ENCODE measurements at regions not wholly inside any gene's neighbourhood (a gene's known extent, or its start where the extent isn't known, plus 50 kb on each side); places are given as distances from the start of the nearest gene placed in this dataset.
"Not testable (repeated sequence)": the region's sequence is repeated elsewhere in the genome, so short reads cannot be mapped to it uniquely, and the experiment has no call there.

DNA sequence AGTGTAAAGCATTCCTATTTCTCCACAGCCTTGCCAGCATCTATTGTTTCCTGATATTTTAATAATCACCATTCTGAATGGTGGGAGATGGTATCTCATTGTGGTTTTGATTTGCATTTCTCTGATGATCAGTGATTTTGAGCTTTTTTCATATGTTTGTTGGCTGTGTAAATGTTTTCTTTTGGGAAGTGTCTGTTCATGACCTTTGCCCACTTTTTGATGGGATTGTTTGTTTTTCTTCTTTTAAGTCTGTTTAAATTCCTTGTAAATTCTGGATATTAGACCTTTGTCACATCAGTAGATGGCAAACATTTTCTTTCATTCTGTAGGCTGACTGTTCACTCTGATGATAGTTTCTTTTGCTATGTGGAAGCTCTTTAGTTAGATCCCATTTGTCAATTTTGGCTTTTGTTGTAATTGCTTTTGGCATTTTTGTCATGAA is 461.5 kb upstream of the GCFC2 start:
- not testable (repeated sequence) for DNase-seq; H3K4me3 Mint-ChIP-seq; H3K27me3 Mint-ChIP-seq (ENCODE audit: low read depth in 3 of 3); H3K27ac Mint-ChIP-seq; H3K36me3 Mint-ChIP-seq; H3K4me1 Mint-ChIP-seq
- H3K9me3 Mint-ChIP-seq: peaks cover 8 to 82% (median 35%) of the 10 kb centered on the region in 6 donors

DNA sequence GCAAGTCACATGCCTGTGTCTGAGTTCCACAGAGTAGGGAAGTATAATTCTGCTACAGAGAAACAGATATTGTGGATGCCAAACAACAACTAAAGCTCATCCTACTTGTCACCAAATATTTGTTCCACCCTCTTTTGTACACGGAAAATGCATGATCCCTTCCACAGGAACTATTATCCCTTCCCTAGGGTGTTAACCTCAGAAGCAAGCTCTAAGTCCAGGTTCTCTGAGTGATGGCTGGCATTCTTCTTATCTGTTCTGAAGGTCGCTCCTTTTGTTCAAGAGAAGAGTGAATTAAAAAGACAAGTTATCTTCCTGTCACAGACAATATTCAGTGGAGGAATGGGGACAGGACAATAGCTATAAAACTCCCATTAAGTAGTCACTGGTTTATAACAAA is 460.1 kb upstream of the GCFC2 start:
- H3K36me3 Mint-ChIP-seq: no peaks in the 10 kb centered on the region
- peaks cover 4 to 78% (median 31%) of the 10 kb centered on the region in 6 donors for H3K9me3 Mint-ChIP-seq
- peaks cover 0 to 2% (median 0%) of the 10 kb centered on the region in 3 donors for H3K27me3 Mint-ChIP-seq (ENCODE audit: low read depth in 3 of 3)
- no peaks in the 10 kb centered on the region for H3K4me1 Mint-ChIP-seq
- H3K4me3 Mint-ChIP-seq: no peak overlapping the region
- H3K27ac Mint-ChIP-seq: no peak overlapping the region
- DNase-seq: no peak

DNA sequence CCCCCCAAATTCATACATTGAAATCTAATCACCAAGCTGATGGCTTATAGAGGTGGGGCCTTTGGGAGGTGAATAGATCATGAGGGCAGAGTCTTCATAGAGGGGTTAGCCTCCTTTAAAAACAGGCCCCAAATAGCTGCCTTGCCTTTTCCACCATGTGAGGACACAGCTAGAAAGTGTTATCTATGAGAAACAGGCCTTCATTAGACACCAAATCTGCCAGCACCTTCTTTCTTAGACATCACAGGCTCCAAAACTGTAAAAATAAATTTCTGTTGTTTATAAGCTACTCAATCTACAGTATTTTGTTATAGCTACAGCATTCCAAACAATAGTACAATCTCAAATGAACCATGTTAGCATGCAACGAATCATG is 459.3 kb upstream of the GCFC2 start:
- Mint-ChIP-seq H3K27me3 (ENCODE audit: low read depth in 3 of 3) (peaks cover 0 to 2% (median 0%) of the 10 kb centered on the region in 3 donors), H3K9me3 (peaks cover 2 to 70% (median 27%) of the 10 kb centered on the region in 6 donors), H3K4me3 (no peak overlapping the region)

DNA sequence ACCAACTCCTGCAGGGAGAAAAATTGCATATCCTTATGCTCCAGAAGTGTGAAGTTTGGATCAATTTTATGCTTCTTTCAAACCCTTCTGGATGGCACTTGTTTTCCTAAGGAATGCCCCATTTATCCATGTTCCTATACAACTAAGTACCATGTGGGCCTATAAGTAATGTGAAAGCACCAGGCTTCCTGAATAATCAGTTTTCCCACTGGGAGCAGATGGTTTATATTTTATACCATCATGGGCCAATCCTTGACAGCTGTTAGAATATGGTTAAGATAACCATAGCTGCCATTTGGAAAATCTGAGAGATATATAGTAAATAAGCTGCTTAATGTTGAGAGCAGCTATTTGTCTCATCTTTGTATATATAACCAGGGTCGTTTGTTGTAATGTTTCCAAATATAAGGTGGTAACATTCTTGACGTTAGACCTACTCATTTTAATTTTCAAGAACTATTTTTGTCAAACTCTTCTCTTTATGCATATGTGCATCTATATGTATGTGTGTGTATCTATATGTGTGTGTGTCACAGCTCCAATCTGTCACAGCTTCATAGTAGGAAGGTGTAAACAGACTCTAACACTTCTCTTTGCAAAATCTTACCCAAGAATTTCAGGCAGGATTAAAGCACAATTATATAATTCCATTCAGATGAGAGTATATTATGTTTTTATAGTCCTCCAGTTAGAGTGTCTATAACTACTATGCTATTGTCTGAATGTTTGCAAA is 458.7 kb upstream of the GCFC2 start:
- Mint-ChIP-seq H3K27ac (no peak overlapping the region), H3K4me1 (no peaks in the 10 kb centered on the region), H3K4me3 (no peak overlapping the region), H3K9me3 (peaks cover 2 to 67% (median 24%) of the 10 kb centered on the region in 6 donors), H3K27me3 (ENCODE audit: low read depth in 3 of 3) (peaks cover 0 to 2% (median 0%) of the 10 kb centered on the region in 3 donors), H3K36me3 (no peaks in the 10 kb centered on the region)
- no peak for DNase-seq

More for the DNA sequence above, 459.3 kb upstream of the GCFC2 start:
- Mint-ChIP-seq H3K4me1 (no peaks in the 10 kb centered on the region), H3K27ac (no peak overlapping the region), H3K36me3 (no peaks in the 10 kb centered on the region)
- no peak for DNase-seq

DNA sequence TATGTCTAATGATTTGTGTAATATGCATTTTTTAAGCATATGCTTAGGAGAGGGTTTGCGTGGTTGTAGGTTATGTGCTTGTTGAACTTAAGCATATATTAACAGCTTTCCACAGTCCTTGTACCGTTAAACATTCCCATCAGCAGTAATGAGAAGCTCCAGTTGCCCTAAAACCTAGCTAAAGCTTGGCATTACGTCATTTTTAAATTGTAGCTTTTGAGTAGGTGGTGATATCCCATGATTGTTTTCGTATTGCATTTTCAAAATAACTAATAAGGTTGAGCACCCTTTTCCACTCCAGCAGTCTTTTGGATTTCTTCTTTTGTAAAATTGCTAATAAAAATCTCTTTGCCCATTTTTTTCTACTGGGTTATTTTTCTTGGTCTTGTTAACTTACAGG is 453.1 kb upstream of the GCFC2 start:
- Mint-ChIP-seq H3K27me3 (ENCODE audit: low read depth in 3 of 3) (no peaks in the 10 kb centered on the region), H3K27ac (no peak overlapping the region), H3K36me3 (no peaks in the 10 kb centered on the region), H3K4me1 (no peaks in the 10 kb centered on the region), H3K9me3 (peaks cover 2 to 41% (median 14%) of the 10 kb centered on the region in 6 donors), H3K4me3 (no peak overlapping the region)
- no peak for DNase-seq

DNA sequence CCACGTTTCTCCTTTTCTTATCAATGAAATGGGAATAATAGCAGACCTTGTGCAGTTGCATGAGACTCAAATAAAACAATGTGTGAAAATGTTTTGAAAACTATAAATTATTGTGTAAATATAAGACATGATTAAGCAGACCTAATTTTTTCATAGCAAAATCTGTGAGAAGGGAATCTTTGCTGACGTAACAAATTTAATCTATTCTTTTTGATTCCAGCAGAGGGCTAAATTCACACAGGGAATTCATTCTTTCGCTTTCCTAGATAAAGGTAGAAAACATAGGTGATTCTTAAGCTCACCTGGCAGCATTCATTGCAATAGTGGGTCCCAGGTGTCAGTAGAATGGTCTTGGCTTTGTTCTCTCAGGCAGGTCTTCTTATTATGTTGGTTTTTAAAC is 450.0 kb upstream of the GCFC2 start:
- Mint-ChIP-seq H3K4me3 (no peak overlapping the region), H3K36me3 (no peaks in the 10 kb centered on the region), H3K27ac (no peak overlapping the region), H3K4me1 (no peaks in the 10 kb centered on the region), H3K9me3 (peaks cover 4 to 30% (median 11%) of the 10 kb centered on the region in 6 donors), H3K27me3 (ENCODE audit: low read depth in 3 of 3) (no peaks in the 10 kb centered on the region)
- DNase-seq: no peak

DNA sequence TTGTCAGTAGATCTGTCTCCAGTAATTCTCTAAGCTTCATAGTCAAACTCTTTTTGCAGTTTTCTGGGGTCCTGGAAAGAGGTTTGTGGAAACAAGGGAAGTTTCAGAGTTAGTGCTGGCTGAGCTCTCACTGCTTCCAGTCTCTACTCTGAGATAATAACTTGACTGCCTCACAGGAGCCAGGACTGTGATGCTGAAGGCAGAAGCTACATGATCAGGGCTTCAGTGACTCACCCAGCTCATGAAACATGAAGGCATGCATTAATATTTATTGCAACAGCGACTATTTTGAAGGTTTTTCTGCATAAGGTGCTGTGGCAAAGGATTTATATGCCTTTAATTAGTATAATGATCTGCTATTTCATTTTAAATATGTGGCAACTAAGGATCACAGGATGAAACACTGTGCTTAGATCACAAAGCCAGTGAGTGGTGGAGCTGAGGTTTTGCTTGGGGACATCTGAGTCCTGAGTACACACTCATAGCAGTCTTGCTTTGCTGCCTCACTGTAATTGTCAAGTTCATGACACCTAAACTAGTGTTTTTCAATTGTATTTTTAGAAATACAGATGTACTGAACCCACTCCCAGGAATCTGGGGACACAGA is 448.4 kb upstream of the GCFC2 start:
- H3K4me3 Mint-ChIP-seq: no peak overlapping the region

DNA sequence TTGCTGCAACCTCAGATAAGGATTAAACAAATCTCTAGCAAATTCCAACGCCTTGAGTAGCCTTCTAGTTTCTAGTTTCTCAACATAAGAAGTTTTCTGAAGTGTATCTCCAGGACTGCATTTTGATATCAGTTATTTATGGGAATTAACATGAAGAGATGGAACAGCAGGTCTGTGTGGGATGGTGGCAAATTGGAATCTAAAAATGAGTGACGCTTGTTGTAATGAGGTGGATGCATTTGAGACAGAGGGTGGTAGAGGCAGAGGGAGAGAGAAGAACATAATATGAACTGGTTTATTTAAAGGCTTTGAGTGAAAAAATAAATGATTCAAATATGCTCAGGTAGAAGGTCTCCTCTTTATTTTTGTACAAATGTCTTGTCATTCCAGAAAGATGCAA is 446.8 kb upstream of the GCFC2 start:
- H3K27ac Mint-ChIP-seq: no peak overlapping the region
- H3K27me3 Mint-ChIP-seq (ENCODE audit: low read depth in 3 of 3): no peaks in the 10 kb centered on the region
- no peaks in the 10 kb centered on the region for H3K4me1 Mint-ChIP-seq
- no peak for DNase-seq
- H3K4me3 Mint-ChIP-seq: no peak overlapping the region
- H3K9me3 Mint-ChIP-seq: peaks cover 4 to 26% (median 10%) of the 10 kb centered on the region in 6 donors
- no peaks in the 10 kb centered on the region for H3K36me3 Mint-ChIP-seq

More for the DNA sequence above, 448.4 kb upstream of the GCFC2 start:
- no peak overlapping the region for H3K27ac Mint-ChIP-seq
- no peak for DNase-seq
- H3K36me3 Mint-ChIP-seq: no peaks in the 10 kb centered on the region
- no peaks in the 10 kb centered on the region for H3K4me1 Mint-ChIP-seq
- H3K9me3 Mint-ChIP-seq: peaks cover 4 to 30% (median 10%) of the 10 kb centered on the region in 6 donors
- no peaks in the 10 kb centered on the region for H3K27me3 Mint-ChIP-seq (ENCODE audit: low read depth in 3 of 3)

DNA sequence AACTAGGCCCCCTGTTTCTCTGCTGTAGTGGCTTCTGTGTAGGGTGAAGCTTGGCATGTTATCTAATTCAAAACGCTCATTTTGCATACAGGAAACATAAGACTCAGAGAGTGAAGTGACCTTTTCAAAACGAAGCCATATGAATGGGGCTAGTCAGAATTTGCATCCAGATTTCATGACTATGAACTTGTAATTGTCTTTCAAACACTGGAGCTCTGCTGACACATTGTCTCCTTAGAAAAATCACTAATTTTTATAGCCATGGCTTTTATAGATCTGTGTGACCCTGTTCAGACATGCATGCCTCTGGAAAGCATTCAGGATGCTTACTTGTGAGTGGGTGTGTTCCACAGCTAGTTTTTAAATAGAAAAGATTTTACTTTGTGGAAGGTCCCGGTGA is 444.3 kb upstream of the GCFC2 start:
- no peaks in the 10 kb centered on the region for H3K36me3 Mint-ChIP-seq
- H3K9me3 Mint-ChIP-seq: peaks cover 0 to 15% (median 4%) of the 10 kb centered on the region in 6 donors
- H3K27me3 Mint-ChIP-seq (ENCODE audit: low read depth in 3 of 3): no peaks in the 10 kb centered on the region
- H3K27ac Mint-ChIP-seq: no peak overlapping the region
- no peak overlapping the region for H3K4me3 Mint-ChIP-seq
- no peak for DNase-seq
- H3K4me1 Mint-ChIP-seq: no peaks in the 10 kb centered on the region

DNA sequence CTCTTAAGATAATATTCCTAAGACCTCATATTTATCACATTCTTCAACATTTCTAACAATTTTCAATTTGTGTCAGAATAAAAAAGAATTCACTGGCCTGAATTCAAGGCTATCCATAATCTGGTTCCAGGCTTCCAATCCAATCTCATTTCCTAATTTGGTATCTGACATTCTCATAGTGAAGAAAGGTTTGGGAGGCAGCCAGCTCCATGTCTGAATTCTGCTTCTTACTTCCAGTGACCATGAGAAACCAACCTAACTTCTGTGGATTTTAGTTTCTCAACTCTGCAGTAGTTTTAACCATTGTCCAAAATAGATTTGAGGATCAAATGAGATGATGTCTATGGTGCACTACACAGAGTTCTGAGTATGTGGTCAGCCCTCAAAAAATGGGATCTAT is 439.1 kb upstream of the GCFC2 start:
- Mint-ChIP-seq H3K4me3 (no peak overlapping the region), H3K4me1 (no peaks in the 10 kb centered on the region), H3K27ac (no peak overlapping the region), H3K9me3 (peaks cover 7 to 28% (median 17%) of the 10 kb centered on the region in 6 donors), H3K36me3 (no peaks in the 10 kb centered on the region), H3K27me3 (ENCODE audit: low read depth in 3 of 3) (peaks cover 0 to 1% (median 0%) of the 10 kb centered on the region in 3 donors)
- DNase-seq: no peak

DNA sequence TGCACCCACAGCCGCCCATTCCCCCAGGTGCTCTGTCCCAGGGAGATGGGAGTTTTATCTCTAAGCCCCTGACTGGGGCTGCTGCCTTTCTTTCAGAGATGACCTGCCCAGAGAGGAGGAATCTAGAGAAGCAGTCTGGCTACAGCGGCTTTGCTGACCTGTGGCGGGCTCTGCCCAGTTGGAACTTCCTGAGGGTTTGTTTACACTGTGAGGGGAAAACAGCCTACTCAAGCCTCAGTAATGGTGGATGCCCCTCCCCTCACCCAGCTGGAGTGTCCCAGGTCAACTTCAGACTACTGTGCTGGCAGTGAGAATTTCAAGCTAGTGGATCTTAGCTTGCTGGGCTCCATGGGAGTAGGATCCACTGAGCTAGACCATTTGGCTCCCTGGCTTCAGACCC is 428.6 kb upstream of the GCFC2 start:
- H3K9me3 Mint-ChIP-seq: peaks cover 12 to 62% (median 47%) of the 10 kb centered on the region in 6 donors
- not testable (repeated sequence) for H3K27me3 Mint-ChIP-seq (ENCODE audit: low read depth in 3 of 3); H3K4me3 Mint-ChIP-seq; H3K36me3 Mint-ChIP-seq; H3K4me1 Mint-ChIP-seq; DNase-seq; H3K27ac Mint-ChIP-seq

DNA sequence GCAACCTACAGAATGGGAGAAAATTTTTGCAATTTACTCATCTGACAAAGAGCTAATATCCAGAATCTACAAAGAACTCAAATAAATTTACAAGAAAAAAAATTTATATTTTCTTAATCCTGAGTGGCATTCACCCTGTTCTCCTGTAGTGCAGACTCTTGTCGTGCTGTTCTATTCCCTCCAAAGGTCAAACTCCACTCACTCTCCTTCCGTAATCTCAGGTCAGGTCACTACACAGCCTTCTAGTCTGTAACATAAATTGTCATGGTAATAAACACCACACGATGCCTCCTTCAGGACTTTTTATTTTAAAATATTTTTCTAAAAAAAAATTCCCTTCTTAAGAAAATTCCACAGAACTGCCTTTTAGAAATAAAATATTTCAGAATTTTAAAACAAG is 417.9 kb upstream of the GCFC2 start:
- H3K4me1 Mint-ChIP-seq: no peaks in the 10 kb centered on the region
- H3K27me3 Mint-ChIP-seq (ENCODE audit: low read depth in 3 of 3): peaks cover 0 to 2% (median 0%) of the 10 kb centered on the region in 3 donors
- H3K4me3 Mint-ChIP-seq: no peak overlapping the region
- H3K27ac Mint-ChIP-seq: no peak overlapping the region
- DNase-seq: no peak
- no peaks in the 10 kb centered on the region for H3K36me3 Mint-ChIP-seq
- peaks cover 4 to 13% (median 8%) of the 10 kb centered on the region in 6 donors for H3K9me3 Mint-ChIP-seq

DNA sequence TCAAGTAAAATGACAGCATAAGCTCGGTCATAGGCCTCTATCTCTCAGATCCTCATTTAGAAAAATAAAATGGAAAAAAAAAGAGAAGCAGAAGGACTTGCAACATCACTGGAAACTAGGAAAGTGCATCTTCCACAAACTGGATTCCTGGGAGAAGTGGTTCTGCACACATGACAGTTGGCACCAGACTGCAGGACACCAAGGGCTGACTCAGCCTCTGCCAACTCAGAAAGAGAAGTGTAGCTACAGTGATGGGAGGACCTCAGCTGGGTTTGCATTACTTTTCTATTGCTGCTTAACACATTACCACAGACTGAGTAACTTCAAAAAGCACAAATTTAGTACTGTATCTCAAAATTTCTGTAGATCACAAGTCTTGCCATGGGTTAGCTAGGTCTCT is 409.5 kb upstream of the GCFC2 start:
- Mint-ChIP-seq H3K36me3 (no peaks in the 10 kb centered on the region), H3K4me3 (no peak overlapping the region), H3K27me3 (ENCODE audit: low read depth in 3 of 3) (no peaks in the 10 kb centered on the region), H3K9me3 (peaks cover 2 to 33% (median 10%) of the 10 kb centered on the region in 6 donors), H3K27ac (no peak overlapping the region), H3K4me1 (no peaks in the 10 kb centered on the region)
- no peak for DNase-seq

DNA sequence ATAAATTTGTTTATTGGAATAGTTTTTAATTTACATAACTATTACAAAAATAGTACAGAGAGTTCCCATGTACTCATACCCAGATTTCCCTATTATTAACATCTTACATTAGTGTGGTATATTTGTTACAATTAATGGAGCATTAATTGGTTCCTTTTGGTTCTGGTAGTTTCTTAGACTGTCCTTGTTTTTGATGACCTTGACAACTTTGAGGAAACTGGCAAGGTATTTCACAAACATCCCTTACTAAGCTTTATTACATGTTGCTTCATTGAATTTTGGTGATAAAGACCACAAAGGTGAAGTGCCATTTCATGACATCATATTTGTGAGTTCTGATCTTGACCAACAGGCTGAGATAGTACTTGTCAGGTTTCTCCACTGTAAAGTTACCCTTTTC is 379.0 kb upstream of the GCFC2 start:
- Mint-ChIP-seq H3K27me3 (ENCODE audit: low read depth in 3 of 3) (peaks cover 0 to 3% (median 0%) of the 10 kb centered on the region in 3 donors), H3K4me3 (no peak overlapping the region), H3K27ac (no peak overlapping the region), H3K36me3 (no peaks in the 10 kb centered on the region), H3K4me1 (no peaks in the 10 kb centered on the region), H3K9me3 (peaks cover 4 to 29% (median 16%) of the 10 kb centered on the region in 6 donors)
- DNase-seq: no peak

Data from immature natural killer cell (primary cell).